RWPE1 (cell line): ENCODE measurements at regions not wholly inside any gene's neighbourhood (a gene's known extent, or its start where the extent isn't known, plus 50 kb on each side); places are given as distances from the start of the nearest gene placed in this dataset.

Source experiments
- CTCF ChIA-PET: fragments of 350-600 bp; sonication (Branson Sonifier 250); formaldehyde crosslinking; extraction: SDS; loops from one replicate; lab custom pipeline; 2021; lab: Yijun Ruan, JAX
- POLR2A ChIA-PET: fragments of 400-600 bp; formaldehyde crosslinking; extraction: SDS; loops from one replicate; lab custom pipeline; 2020; ENCODE audit warnings: antibody characterized with exemption; ENCODE audit not compliant: low non-redundant PET; lab: Yijun Ruan, JAX
- DNase-seq: peaks from one replicate; pipeline ENCODE4 v3.0.0; 2012; ENCODE audit warnings: low spot score
- H3K27ac ChIP-seq: fragments of 450-650 bp; 2 replicates; pipeline ENCODE4 v1.5.1; 2017
- TF ChIP-seq, protein P1 (sequence below): fragments of 450-650 bp; conservative IDR thresholded peaks from 2 replicates; pipeline ENCODE4 v1.5.1; 2017; ENCODE audit warnings: low read depth, mild to moderate bottlenecking

DNA sequence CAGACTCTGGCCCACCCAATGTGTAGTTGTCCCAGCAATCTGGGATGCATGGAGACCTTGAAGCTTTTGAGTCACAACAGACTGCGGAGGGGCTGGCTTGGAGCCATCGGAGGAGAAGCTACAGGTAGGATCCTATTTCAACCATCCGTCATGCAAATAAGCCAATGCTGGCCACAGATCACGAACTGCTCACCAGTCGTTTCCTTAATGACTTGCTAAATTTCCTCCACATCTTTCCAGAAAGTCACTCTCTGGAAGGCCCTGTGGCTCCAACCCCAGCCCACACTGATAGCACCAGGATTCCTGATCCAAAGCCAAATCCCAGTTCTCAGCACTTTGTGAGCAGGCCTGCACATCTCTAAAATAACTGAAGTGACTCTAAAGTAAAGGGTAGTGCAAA is 321.3 kb downstream of the RAB28 start:
- ChIA-PET POLR2A (no interaction called here), CTCF (no interaction called here)
- H3K27ac ChIP-seq, result no peak overlapping the region
- DNase-seq, result no peak
- TF ChIP-seq, protein P1, sequence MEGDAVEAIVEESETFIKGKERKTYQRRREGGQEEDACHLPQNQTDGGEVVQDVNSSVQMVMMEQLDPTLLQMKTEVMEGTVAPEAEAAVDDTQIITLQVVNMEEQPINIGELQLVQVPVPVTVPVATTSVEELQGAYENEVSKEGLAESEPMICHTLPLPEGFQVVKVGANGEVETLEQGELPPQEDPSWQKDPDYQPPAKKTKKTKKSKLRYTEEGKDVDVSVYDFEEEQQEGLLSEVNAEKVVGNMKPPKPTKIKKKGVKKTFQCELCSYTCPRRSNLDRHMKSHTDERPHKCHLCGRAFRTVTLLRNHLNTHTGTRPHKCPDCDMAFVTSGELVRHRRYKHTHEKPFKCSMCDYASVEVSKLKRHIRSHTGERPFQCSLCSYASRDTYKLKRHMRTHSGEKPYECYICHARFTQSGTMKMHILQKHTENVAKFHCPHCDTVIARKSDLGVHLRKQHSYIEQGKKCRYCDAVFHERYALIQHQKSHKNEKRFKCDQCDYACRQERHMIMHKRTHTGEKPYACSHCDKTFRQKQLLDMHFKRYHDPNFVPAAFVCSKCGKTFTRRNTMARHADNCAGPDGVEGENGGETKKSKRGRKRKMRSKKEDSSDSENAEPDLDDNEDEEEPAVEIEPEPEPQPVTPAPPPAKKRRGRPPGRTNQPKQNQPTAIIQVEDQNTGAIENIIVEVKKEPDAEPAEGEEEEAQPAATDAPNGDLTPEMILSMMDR, result no peak

DNA sequence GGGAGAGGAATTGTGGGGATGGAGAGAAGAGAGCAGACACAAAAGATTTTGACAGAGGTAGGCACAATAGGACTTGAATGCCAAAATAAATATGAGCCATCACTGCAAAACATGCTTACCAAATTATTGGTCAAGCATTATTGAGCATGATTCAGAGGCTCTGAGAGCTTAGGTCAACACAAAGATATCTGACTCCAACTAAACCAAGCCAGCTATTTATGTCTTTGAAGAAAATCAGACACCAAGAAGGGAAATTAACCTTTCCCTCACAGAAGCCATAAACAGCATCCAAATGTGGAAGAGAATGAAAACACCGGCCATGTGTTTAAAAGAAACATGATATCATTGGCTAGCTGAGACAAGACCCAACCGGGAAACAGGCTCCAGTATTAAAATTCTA is 323.2 kb downstream of the RAB28 start:
- no peak overlapping the region for H3K27ac ChIP-seq
- ChIA-PET CTCF (no interaction called here), POLR2A (no interaction called here)
- no peak for DNase-seq
- TF ChIP-seq, protein P1, result no peak

DNA sequence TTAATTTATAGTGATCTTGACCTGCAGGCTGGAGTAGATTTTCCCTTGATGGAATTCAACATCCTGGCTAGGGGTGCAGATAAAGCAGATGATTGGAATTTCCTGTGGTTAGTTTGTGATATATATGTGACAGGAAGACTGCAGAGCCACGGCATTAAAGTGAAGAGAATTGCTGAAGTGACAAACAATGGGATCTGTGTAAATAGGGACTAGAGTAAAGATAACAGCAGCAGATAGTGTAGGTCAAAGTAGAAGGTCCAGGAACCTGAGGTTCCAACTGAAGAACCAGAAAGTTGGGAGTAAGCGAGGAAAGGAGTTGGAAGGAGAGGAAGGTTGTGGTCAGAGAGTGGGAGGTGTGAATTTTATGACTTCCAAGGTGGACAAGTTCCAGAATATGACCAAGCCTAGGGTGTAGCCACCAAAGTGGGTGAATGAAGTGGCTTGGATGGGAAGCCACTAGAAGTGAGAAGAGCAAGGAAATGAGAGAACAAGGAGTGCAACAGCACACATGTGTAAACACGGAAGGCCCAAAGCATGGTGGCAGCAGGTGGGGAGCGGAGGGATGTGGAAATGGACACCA is 325.0 kb downstream of the RAB28 start:
- no peak for DNase-seq
- TF ChIP-seq, protein P1, result no peak
- H3K27ac ChIP-seq, result no peak overlapping the region
- ChIA-PET POLR2A (no interaction called here), CTCF (no interaction called here)

DNA sequence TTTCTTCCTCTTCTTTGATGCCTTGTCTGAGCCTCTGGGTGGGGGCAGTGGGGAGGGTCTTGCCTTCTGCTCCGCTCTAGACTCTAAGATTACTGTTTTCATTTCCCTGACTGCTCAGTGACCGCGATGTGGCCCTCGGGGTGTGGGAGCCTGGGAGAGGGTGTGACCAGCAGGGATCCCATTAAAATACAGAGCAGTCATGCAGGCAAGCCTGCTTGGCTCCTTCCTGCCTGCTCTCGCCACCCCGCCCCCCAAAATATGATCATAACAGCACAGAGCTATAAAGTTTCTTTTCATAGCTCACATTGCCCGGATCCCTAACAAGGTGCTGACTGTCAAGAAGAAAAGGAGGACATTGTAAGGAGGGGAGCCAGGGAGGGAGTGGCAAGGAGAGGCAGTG is 332.9 kb downstream of the RAB28 start:
- no peak for DNase-seq
- TF ChIP-seq, protein P1, result no peak
- no peak overlapping the region for H3K27ac ChIP-seq
- CTCF ChIA-PET, result no interaction called here
- POLR2A ChIA-PET, result no interaction called here

DNA sequence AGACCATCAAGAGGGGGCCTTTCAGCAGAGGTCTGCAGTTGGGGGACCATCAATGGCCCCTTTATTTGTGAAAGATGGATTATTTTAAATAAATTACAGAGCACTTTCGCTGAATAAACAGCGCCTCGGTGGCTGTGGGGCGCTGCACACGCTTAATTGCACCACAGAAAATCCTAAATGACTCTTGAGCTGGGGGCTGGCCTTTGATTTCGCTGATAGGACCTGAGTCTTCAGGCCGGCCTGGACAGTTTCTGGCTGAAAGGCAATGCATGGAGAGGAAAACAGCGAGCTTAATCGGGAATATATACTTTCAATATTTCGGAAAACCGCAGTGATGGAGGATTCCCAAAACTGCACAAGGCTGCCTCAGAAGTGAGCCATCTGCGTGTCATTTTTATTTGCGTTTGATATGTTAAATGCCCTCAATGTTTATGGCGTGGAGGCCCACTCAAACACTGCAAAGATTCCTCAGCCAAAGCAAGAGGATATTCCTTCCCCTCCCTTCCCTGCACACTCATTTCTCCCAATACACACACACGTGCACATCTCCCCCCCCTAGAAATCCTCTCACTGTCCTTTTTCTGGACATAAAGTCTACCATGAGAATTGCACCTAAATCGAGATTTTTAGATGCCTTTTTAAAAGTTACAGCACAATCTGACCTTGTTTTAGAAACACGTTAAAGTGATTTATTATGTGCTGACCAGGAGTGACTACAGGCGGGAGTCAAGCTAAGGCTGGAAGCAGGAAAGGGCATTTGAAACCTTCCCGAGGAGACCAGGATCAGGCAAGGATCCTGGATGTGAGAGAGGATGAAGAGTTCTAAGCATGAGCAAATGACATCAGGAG is 340.7 kb downstream of the RAB28 start:
- no peak overlapping the region for H3K27ac ChIP-seq
- POLR2A ChIA-PET, result no interaction called here
- CTCF ChIA-PET, result no interaction called here
- TF ChIP-seq, protein P1, result no peak
- no peak for DNase-seq

DNA sequence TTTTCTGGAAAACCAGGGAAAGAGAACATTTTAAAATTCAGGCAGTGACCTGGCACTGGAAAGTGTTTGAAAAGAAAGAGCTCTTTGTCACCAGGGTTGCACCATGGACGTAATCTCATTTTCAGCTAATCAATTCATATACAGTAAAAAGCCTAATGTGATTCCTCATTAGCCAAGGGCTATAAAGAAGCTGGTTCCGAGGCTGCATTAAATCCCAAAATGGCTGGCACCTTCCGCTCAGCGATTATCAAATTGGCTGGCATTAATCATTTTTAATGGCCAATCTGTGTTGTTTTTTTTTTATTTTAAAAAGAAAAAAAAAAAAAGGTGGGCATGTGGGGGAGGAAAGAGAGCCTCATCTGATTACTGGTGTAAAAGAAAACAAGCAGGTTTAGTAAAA is 341.4 kb downstream of the RAB28 start:
- CTCF ChIA-PET, result no interaction called here
- H3K27ac ChIP-seq, result no peak overlapping the region
- TF ChIP-seq, protein P1, result no peak
- POLR2A ChIA-PET, result no interaction called here
- DNase-seq, result no peak
